ENCODE measurements at regions not wholly inside any gene's neighbourhood (a gene's known extent, or its start where the extent isn't known, plus 50 kb on each side); places are given as distances from the start of the nearest gene placed in this dataset.

- DNase-seq (ENCODE audit: low read depth in 4 of 4, low spot score in 2 of 4), result no peak
These were observed 204.5 kb downstream of the RBFOX3 start for GRCh38 chr17:79406316-79406715.

DNA sequence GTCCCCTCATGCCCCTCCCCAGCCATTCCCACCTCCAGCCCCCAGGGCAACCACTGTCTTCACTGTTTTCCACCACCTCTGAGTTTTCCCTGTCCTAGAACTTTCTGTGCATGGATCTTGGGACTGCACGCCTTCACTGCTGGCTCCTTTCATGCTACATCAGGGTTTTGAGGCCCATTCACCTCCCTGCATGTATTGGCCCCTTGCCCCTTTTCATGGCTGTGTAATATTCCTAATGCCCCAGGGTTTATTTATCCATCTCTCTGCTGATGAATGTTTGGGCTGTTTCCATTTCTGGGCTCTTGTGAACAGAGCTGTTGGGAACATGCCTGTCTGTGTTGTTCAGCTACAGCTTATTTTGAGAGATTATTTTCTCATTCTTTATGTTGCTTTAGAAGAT is 205.0 kb downstream of the RBFOX3 start:
- no peak for DNase-seq (ENCODE audit: low read depth in 4 of 4, low spot score in 2 of 4)

- DNase-seq (ENCODE audit: low read depth in 4 of 4, low spot score in 2 of 4), result no peak
These were observed 206.5 kb downstream of the RBFOX3 start for GRCh38 chr17:79404136-79404911.

- DNase-seq (ENCODE audit: low read depth in 4 of 4, low spot score in 2 of 4), result no peak
These were observed 208.9 kb downstream of the RBFOX3 start for GRCh38 chr17:79401704-79402674.

DNA sequence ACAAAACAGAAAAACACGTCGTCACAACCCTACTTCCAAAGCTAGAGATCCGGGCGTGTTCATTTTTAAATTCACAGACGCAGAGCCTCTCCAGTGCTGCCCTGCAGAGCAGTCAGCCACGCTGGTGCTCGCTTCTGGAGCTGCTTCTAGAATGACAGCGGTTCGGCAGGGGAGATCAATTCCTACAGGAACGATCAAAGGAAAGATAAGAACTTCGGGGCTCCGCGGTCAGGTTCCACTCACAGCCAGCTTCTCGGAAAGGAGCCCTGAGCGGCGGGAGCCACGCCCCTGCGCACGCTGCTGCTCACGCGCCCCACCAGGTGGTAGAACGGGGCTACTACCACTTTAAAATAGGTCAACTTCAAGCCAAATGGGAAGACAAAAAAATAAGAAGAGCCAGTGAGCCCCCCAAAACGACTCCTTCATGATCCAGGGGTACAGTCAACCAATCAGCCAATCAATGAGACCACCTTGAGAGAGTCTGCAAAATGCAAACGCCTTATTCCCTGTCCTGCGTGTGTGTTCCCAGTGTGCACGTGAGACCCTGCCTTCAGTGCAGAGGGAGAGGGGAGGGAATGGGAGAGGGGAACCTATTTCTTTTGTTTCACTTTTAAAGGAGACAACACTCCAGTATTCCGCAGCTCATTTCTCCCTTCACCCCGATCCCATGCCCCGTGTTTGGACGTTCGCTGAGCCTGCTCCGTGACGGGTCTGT is 209.7 kb downstream of the RBFOX3 start:
- DNase-seq (ENCODE audit: low read depth in 4 of 4, low spot score in 2 of 4), result peak in 2 of 4 donors; percentile 32 to 49

DNA sequence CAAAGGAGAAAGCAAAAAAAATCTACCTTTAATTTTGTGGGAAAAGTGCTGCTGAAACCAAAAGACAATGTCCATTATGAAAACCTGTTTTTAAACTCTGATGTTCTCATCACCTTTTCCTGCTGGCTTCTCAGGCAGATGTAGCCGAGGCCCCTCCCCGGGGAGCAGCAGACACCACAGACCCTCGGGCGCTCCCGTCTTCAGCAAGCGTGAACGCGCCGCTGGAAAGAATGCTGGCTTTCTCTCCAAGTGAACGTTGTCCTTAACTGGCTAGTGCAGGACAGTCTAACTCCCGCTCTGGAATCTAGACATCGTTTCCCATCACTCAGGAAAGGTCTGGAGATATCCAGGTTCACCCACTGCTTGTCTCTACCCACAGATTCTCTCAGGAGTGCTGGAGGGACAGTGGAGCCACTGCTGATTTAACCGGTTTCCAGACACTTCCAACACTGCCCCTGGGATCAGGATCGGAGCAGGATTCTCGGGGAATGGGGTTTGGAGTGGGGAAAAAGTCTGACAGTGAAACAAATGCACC is 211.2 kb downstream of the RBFOX3 start:
- no peak for DNase-seq (ENCODE audit: low read depth in 4 of 4, low spot score in 2 of 4)

- no peak for DNase-seq (ENCODE audit: low read depth in 4 of 4, low spot score in 2 of 4)
These were observed 212.4 kb downstream of the RBFOX3 start for GRCh38 chr17:79398441-79398840.

GRCh38 chr17:79396696-79397095 is 214.2 kb downstream of the RBFOX3 start:
- no peak for DNase-seq (ENCODE audit: low read depth in 4 of 4, low spot score in 2 of 4)

DNA sequence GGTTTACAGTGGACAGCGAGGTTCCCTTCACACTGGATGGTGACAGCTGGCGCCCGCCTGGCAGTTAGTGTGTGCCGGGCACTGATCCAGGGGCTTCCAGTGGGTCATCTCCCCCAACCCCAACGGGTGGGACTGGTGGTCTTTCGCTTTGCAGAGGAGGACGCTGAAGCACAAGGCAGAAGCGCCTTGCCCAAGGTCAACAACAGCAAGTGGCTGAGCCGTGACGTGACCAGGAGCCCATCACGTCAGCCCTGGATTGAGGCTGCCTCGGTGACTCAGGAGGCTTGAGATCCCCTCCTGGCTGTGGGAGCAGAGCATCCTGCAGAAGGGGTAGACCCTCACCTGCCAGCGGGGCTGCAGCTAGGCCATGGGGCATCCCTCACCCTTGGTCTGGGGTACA is 215.3 kb downstream of the RBFOX3 start:
- no peak for DNase-seq (ENCODE audit: low read depth in 4 of 4, low spot score in 2 of 4)

DNA sequence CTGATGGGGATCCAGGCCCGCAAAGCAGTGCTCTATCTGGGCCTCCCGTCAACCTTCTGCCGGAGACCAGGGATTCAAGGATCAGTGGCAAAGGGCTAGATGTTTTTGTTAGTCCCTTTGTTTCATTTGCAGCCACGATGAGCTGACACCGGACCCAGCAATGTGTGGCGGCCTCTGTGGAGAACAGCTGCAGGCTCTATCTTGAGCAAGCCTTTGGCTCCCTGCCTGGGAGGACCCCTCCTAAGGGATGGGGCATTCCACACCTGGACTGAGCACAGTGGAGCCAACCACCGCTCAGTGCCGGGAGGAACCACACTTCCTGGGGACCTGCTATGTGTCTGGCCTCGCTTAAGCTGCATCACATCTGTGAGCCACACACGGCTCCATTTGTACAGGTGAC is 215.8 kb downstream of the RBFOX3 start:
- no peak for DNase-seq (ENCODE audit: low read depth in 4 of 4, low spot score in 2 of 4)

GRCh38 chr17:79393358-79394052 is 217.3 kb downstream of the RBFOX3 start:
- peak in 2 of 4 donors; percentile 48 to 58 for DNase-seq (ENCODE audit: low read depth in 4 of 4, low spot score in 2 of 4)

GRCh38 chr17:79392598-79392997 is 218.3 kb downstream of the RBFOX3 start:
- no peak for DNase-seq (ENCODE audit: low read depth in 4 of 4, low spot score in 2 of 4)

- peak in 2 of 4 donors; percentile 37 to 53 for DNase-seq (ENCODE audit: low read depth in 4 of 4, low spot score in 2 of 4)
These were observed 219.2 kb downstream of the RBFOX3 start for GRCh38 chr17:79391376-79392233.

GRCh38 chr17:79389896-79390295 is 221.0 kb downstream of the RBFOX3 start:
- no peak for DNase-seq (ENCODE audit: low read depth in 4 of 4, low spot score in 2 of 4)

DNA sequence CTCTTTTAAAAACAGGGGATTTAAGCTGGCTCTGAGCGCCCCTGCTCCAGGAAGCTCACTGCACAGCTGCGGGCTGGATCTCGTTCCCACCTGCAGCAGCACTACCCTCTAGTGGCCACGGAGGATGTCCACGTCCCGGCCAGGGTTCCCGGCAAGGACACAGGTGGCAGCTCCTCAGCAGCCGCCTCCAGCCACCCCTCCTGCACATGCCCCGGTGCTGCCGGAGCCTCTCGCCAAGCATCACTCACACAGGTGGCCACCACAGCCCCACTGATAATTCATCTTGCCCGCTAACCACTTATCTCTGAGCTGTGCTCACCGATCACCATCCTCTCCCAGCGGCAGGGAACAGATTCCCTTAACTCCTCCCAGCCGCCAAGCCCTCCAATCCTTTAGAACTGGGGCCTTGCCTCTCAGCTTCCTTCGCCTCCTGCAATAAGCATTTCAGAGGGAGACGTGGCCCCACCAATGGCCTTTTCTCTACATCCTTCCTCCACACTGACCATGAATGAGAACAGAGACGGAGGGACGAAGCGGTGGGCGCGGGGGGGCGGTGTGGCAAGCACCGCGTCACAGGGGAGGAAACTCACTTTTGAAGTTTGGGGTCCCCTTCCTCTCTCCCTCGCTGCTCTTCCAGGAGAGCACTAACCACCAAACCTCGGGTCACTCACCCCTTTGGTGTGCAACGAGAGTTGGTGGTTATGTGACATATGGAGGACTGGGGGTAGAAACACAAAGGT is 222.1 kb downstream of the RBFOX3 start:
- peak in 1 of 4 donors; percentile 40 for DNase-seq (ENCODE audit: low read depth in 4 of 4, low spot score in 2 of 4)

DNA sequence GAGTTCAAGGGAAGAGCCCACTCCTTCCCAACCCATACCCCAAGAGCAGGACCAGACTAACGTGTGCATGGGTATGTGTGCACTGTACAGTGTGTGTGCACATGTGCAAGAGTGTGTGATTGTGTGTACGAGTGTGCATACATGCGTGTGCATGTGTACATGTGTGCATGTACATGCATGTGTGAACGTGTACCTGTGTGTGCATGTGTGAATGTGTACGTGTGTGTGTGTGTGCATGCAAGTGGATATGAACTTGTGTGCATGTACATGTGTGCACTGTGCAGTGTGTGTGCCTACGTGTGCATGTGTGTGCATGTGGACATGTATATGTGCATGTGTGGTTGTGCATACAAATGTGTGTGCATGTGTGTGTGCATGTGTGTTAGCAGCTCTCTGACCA is 223.1 kb downstream of the RBFOX3 start:
- no peak for DNase-seq (ENCODE audit: low read depth in 4 of 4, low spot score in 2 of 4)

GRCh38 chr17:79385962-79386563 is 224.8 kb downstream of the RBFOX3 start:
- no peak for DNase-seq (ENCODE audit: low read depth in 4 of 4, low spot score in 2 of 4)

GRCh38 chr17:79382313-79382712 is 228.5 kb downstream of the RBFOX3 start:
- DNase-seq (ENCODE audit: low read depth in 4 of 4, low spot score in 2 of 4), result no peak
